Mucosa of descending colon (tissue), 3 donors: ENCODE measurements at regions not wholly inside any gene's neighbourhood (a gene's known extent, or its start where the extent isn't known, plus 50 kb on each side); places are given as distances from the start of the nearest gene placed in this dataset.
"Not testable (repeated sequence)": the region's sequence is repeated elsewhere in the genome, so short reads cannot be mapped to it uniquely, and the experiment has no call there.

ENCODE experiments used
- ATAC-seq: fragments of 200-7000 bp; cut with Tn5 transposase; one replicate; pipeline ENCODE4 v1.9.1; 2020; ENCODE audit warnings: mild to moderate bottlenecking, moderate library complexity
- DNase-seq, 3 donors: peaks; one replicate each; pipeline ENCODE4 v3.0.0-alpha.2; 2020
- H3K36me3 ChIP-seq: fragments of 200-600 bp; one replicate; pipeline ENCODE4 v1.8.0; 2021; ENCODE audit warnings: low read depth, mild to moderate bottlenecking
- H3K4me1 ChIP-seq: fragments of 200-600 bp; one replicate; pipeline ENCODE4 v1.8.0; 2021; ENCODE audit warnings: low read depth, mild to moderate bottlenecking
- H3K4me3 ChIP-seq: fragments of 200-600 bp; one replicate; pipeline ENCODE4 v1.8.0; 2021; ENCODE audit warnings: mild to moderate bottlenecking
- H3K9me3 ChIP-seq: fragments of 200-600 bp; one replicate; pipeline ENCODE4 v1.8.0; 2021; ENCODE audit warnings: mild to moderate bottlenecking
- intact Hi-C, 2 donors: fragments of 100-400 bp; cut with DNase I in 1 of 2; cut with micrococcal nuclease in 1 of 2; formaldehyde crosslinking; loops; one replicate each; pipeline versions ENCODE4 v1.11.0 to v1.11.1; 2022; cut with DNase I, micrococcal nuclease
- TF ChIP-seq, protein P1 (sequence below): fragments of 200-600 bp; IDR thresholded peaks from one replicate; pipeline ENCODE4 v1.8.0; 2022; ENCODE audit warnings: antibody characterized with exemption, mild to moderate bottlenecking
- donor health status: DM: no; HTN: no; CAD: no; lungs with moderate emphysema.
- donor health status: DM: no; HTN: no; CAD: no.
- donor health status: DM: no; HTN: yes; CAD: no.

DNA sequence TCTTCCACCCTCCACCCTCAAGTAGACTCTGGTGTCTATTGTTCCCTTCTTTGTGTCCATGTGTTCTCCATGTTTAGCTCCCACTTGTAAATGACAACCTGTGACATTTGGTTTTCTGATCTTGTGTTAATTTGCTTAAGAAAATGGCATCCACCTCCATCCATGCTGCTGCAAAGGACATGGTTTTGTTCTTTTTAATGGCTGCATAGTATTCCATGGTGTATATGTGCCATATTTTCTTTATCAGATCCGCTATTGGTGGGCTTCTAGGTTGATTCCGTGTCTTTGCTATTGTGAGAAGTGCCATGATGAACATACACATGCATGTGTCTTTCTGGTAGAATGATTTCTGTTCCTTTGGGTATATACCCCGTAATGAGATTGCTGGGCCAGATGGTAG is 163.4 kb upstream of the ITGA1 start:
- DNase-seq (no peak), ATAC-seq (no peak)
- H3K4me1 ChIP-seq, result no peaks in the 10 kb centered on the region
- no peak overlapping the region for H3K4me3 ChIP-seq
- TF ChIP-seq, protein P1, sequence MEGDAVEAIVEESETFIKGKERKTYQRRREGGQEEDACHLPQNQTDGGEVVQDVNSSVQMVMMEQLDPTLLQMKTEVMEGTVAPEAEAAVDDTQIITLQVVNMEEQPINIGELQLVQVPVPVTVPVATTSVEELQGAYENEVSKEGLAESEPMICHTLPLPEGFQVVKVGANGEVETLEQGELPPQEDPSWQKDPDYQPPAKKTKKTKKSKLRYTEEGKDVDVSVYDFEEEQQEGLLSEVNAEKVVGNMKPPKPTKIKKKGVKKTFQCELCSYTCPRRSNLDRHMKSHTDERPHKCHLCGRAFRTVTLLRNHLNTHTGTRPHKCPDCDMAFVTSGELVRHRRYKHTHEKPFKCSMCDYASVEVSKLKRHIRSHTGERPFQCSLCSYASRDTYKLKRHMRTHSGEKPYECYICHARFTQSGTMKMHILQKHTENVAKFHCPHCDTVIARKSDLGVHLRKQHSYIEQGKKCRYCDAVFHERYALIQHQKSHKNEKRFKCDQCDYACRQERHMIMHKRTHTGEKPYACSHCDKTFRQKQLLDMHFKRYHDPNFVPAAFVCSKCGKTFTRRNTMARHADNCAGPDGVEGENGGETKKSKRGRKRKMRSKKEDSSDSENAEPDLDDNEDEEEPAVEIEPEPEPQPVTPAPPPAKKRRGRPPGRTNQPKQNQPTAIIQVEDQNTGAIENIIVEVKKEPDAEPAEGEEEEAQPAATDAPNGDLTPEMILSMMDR, result no peak
- intact Hi-C loops, result no loop called here
- no peaks in the 10 kb centered on the region for H3K36me3 ChIP-seq
- H3K9me3 ChIP-seq, result no peaks in the 10 kb centered on the region

DNA sequence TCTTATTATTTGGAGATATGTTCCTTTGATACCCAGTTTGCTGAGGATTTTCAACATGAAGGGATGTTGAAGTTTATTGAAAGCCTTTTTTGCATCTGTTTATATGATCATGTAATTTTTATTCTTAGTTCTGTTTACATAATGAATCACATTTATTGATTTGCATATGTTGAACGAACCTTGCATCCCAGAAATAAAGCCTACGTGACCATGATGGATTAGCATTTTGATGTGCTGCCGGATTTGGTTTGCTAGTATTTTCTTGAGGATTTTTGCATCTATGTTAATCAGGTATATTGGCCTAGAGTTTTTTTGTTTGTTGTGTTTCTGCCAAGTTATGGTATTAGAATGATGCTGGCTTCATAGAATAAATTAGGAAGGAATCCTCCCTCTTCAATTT is 161.4 kb upstream of the ITGA1 start:
- no peak overlapping the region for H3K4me3 ChIP-seq
- intact Hi-C loops, result no loop called here
- no peaks in the 10 kb centered on the region for H3K4me1 ChIP-seq
- ATAC-seq (no peak), DNase-seq (no peak)
- no peaks in the 10 kb centered on the region for H3K9me3 ChIP-seq
- H3K36me3 ChIP-seq, result no peaks in the 10 kb centered on the region
- TF ChIP-seq, protein P1, result no peak

DNA sequence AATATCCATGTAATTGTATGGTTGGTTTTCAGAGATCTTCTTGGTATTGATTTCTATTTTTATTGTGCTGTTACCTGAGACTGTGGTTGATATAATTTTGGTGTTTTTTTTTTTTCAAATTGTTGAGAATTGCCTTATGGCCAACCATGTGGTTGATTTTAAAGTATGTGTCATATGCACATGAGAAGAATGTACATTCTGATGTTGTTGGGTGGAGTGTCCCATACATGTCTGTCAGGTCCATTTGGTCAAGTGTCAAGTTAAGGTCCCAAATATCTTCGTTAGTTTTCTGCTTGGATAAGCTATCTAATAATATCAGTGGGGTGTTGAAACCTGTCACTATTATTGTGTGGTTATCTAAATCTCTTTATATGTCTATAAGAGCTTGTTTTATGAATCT is 160.0 kb upstream of the ITGA1 start:
- no peak overlapping the region for H3K4me3 ChIP-seq
- no peak for ATAC-seq
- intact Hi-C loops, result no loop called here

DNA sequence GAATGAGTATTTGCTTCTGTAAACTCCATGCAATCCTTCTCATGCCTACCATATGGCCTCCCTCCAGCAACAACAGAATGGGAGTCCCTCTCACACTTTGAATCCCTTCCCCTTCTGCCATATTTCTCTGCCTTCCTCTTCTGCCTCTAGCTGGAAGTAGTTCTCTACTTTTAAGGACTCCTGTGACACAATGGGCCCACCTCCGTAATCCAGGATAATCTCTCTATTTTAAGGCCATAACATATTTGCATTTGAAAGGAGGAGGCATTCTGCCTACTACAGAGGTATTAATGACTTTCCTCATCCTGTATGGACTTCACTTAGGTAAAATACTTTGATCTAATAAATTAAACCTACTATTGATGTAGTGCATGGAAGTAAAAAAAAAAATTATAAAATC is 155.4 kb upstream of the ITGA1 start:
- DNase-seq, result no peak
- ATAC-seq, result no peak
- Histone ChIP-seq H3K36me3 (no peaks in the 10 kb centered on the region), H3K4me1 (no peaks in the 10 kb centered on the region), H3K9me3 (no peaks in the 10 kb centered on the region), H3K4me3 (no peak overlapping the region)
- intact Hi-C loops, result no loop called here
- TF ChIP-seq, protein P1, result no peak

More for the DNA sequence above, 160.0 kb upstream of the ITGA1 start:
- TF ChIP-seq, protein P1, result no peak
- no peaks in the 10 kb centered on the region for H3K36me3 ChIP-seq
- DNase-seq, result no peak
- H3K4me1 ChIP-seq, result no peaks in the 10 kb centered on the region
- no peaks in the 10 kb centered on the region for H3K9me3 ChIP-seq

DNA sequence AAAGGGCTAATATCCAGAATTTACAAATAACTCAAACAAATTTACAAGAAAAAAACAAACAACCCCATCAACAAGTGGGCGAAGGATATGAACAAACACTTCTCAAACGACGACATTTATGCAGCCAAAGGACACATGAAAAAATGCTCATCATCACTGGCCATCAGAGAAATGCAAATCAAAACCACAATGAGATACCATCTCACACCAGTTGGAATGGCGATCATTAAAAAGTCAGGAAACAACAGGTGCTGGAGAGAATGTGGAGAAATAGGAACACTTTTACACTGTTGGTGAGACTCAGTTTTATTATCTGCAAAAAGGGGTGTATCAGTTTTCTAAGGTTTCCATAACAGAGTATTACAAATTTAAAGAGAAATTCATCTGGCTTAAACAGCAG is 153.5 kb upstream of the ITGA1 start:
- ATAC-seq, DNase-seq, H3K9me3 ChIP-seq, intact Hi-C loops, H3K4me1 ChIP-seq, H3K36me3 ChIP-seq, H3K4me3 ChIP-seq: not testable (repeated sequence)

DNA sequence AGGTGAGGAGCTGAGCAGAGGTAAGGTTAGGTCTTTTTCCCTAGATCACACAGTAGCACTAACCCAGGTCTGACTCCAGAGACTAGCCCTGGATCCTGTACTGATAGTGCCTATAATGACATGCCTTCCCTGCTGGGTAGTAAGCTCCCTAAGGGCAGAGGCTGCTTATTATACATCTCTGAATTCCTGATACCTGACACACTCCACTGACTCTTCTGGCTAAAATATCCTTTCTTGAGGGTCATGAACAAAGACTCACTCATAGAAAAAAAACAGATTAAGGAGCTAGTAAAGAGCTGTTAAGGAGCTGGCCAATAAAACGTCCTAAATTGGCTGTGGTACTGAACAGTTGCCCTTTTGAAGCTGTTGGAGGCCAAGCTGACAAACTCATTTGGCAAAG is 149.0 kb upstream of the ITGA1 start:
- no peaks in the 10 kb centered on the region for H3K4me1 ChIP-seq
- TF ChIP-seq, protein P1, result no peak
- DNase-seq, result no peak
- intact Hi-C loops, result no loop called here
- H3K9me3 ChIP-seq, result no peaks in the 10 kb centered on the region
- ATAC-seq, result no peak
- H3K4me3 ChIP-seq, result no peak overlapping the region
- H3K36me3 ChIP-seq, result no peaks in the 10 kb centered on the region
